BJ (cell line): ENCODE measurements at regions not wholly inside any gene's neighbourhood (a gene's known extent, or its start where the extent isn't known, plus 50 kb on each side); places are given as distances from the start of the nearest gene placed in this dataset.

Source experiments
- CTCF ChIA-PET: fragments of 350-600 bp; formaldehyde crosslinking; extraction: SDS; loops from one replicate; lab custom pipeline; 2021; ENCODE audit warnings: antibody characterized with exemption, inconsistent platforms; lab: Yijun Ruan, JAX
- POLR2A ChIA-PET: fragments of 300-600 bp; sonication (Branson Sonifier 250); formaldehyde crosslinking; extraction: SDS; loops from one replicate; lab custom pipeline; 2021; ENCODE audit warnings: antibody characterized with exemption; lab: Charles Lee
- DNase-seq: peaks from one replicate; pipeline ENCODE4 v3.0.0-alpha.2; 2011; ENCODE audit warnings: low read depth
- H3K27me3 ChIP-seq: 2 replicates; pipeline ENCODE4 v1.6.0; 2011; ENCODE audit warnings: low read length; ENCODE audit not compliant: control insufficient read depth, insufficient read depth
- H3K36me3 ChIP-seq: 2 replicates; pipeline ENCODE4 v1.5.1; 2011; ENCODE audit warnings: low read length; ENCODE audit not compliant: control insufficient read depth, insufficient read depth
- H3K4me3 ChIP-seq: 2 replicates; pipeline ENCODE4 v1.5.1; 2011; ENCODE audit warnings: low read depth, mild to moderate bottlenecking, control low read depth, low read length
- TF ChIP-seq, protein P1 (sequence below): IDR thresholded peaks from 2 replicates; pipeline ENCODE4 v1.5.1; 2011; ENCODE audit warnings: low read depth, mild to moderate bottlenecking, control low read depth, inconsistent platforms, low read length, moderate library complexity; ENCODE audit not compliant: insufficient read depth

DNA sequence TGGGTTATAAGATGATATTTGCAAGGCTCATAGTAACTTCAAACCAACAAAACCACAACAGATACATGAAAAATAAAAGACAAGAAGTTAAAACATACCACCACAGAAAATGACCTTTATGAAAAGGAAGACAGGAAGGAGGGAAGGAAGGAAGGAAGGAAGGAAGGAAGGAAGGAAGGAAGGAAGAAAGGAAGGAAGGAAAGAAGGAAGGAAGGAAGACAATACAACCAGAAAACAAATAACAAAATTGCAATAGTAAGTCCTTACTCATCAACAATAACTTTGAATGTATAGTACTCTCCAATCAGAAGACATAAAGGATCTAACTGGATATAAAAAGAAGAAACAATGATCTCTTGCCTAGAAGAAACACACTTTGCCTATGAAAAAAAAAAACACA is 287.4 kb upstream of the DCBLD2 start:
- no peak overlapping the region for H3K4me3 ChIP-seq
- DNase-seq: no peak
- ChIA-PET CTCF (interaction anchor here (3.7 kb wide), 1 partner anchor 16 kb away, joined by 13 read pairs; no protein-coding TSS in a partner anchor), POLR2A (no interaction called here)
- no peaks in the 10 kb centered on the region for H3K36me3 ChIP-seq
- TF ChIP-seq, protein P1, sequence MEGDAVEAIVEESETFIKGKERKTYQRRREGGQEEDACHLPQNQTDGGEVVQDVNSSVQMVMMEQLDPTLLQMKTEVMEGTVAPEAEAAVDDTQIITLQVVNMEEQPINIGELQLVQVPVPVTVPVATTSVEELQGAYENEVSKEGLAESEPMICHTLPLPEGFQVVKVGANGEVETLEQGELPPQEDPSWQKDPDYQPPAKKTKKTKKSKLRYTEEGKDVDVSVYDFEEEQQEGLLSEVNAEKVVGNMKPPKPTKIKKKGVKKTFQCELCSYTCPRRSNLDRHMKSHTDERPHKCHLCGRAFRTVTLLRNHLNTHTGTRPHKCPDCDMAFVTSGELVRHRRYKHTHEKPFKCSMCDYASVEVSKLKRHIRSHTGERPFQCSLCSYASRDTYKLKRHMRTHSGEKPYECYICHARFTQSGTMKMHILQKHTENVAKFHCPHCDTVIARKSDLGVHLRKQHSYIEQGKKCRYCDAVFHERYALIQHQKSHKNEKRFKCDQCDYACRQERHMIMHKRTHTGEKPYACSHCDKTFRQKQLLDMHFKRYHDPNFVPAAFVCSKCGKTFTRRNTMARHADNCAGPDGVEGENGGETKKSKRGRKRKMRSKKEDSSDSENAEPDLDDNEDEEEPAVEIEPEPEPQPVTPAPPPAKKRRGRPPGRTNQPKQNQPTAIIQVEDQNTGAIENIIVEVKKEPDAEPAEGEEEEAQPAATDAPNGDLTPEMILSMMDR: no peak
- H3K27me3 ChIP-seq: no peaks in the 10 kb centered on the region

DNA sequence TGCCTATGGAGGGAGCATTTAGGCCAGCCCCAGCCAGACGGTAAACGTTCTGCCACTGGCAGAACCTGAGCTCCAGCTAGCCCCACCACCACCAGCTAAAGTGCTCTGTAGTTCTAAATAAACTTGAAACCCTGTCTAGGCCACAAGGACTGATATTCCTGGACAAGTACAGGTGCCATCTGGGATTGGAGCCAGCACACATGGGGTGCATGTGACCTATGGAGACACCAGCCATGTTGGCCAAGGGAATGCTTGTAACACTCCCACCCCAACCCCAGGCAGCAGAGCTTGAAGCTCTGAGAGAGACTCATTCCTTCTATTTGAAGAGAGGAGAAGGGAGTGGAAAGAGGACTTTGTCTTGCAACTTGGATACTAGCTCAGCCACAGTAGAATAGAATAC is 284.5 kb upstream of the DCBLD2 start:
- DNase-seq: no peak
- Histone ChIP-seq H3K36me3 (no peaks in the 10 kb centered on the region), H3K4me3 (no peak overlapping the region), H3K27me3 (no peaks in the 10 kb centered on the region)
- ChIA-PET CTCF (interaction anchor here (1.5 to 3.7 kb wide), 2 partner anchors 11 to 13 kb away, joined by 5 to 13 read pairs; no protein-coding TSS in a partner anchor), POLR2A (no interaction called here)
- TF ChIP-seq, protein P1: no peak

- TF ChIP-seq, protein P1: no peak
- CTCF ChIA-PET: no interaction called here
- no peak for DNase-seq
- Histone ChIP-seq H3K36me3 (no peaks in the 10 kb centered on the region), H3K4me3 (no peak overlapping the region), H3K27me3 (no peaks in the 10 kb centered on the region)
- POLR2A ChIA-PET: no interaction called here
Observed at GRCh38 chr3:99176169-99176964, 274.9 kb upstream of the DCBLD2 start.

- Histone ChIP-seq H3K36me3 (no peaks in the 10 kb centered on the region), H3K27me3 (no peaks in the 10 kb centered on the region), H3K4me3 (no peak overlapping the region)
- TF ChIP-seq, protein P1: no peak
- no peak for DNase-seq
- CTCF ChIA-PET: interaction anchor here (0.7 to 1.5 kb wide), 3 partner anchors 12 to 56 kb away, joined by 3 to 5 read pairs (median 3); no protein-coding TSS in a partner anchor
- POLR2A ChIA-PET: no interaction called here
Observed at GRCh38 chr3:99175276-99175812, 273.8 kb upstream of the DCBLD2 start.
